COLO668 (cell line): ENCODE measurements at regions not wholly inside any gene's neighbourhood (a gene's known extent, or its start where the extent isn't known, plus 50 kb on each side); places are given as distances from the start of the nearest gene placed in this dataset.
"Not testable (repeated sequence)": the region's sequence is repeated elsewhere in the genome, so short reads cannot be mapped to it uniquely, and the experiment has no call there.

Source experiments
- DNase-seq: peaks from one replicate; lab custom pipeline; 2025; ENCODE audit not compliant: unreplicated experiment; lab: John Stamatoyannopoulos, UW

GRCh38 chr16:87012954-87013938 lies 303.9 kb downstream of the C16orf95 start:
- no peak for DNase-seq

- no peak for DNase-seq
These were observed 303.1 kb downstream of the C16orf95 start for GRCh38 chr16:87014112-87014511.

GRCh38 chr16:87015021-87015420 lies 302.2 kb downstream of the C16orf95 start:
- no peak for DNase-seq

GRCh38 chr16:87016046-87017035 lies 300.9 kb downstream of the C16orf95 start:
- DNase-seq = no peak

- DNase-seq = peak; percentile 30
These were observed 299.7 kb downstream of the C16orf95 start for GRCh38 chr16:87017371-87018012.

GRCh38 chr16:87025676-87026075 lies 291.5 kb downstream of the C16orf95 start:
- DNase-seq = no peak

- DNase-seq = no peak
These were observed 290.1 kb downstream of the C16orf95 start for GRCh38 chr16:87027056-87027616.

- no peak for DNase-seq
These were observed 288.5 kb downstream of the C16orf95 start for GRCh38 chr16:87028481-87029320.

GRCh38 chr16:87032554-87032953 lies 284.6 kb downstream of the C16orf95 start:
- no peak for DNase-seq

GRCh38 chr16:87033021-87033471 lies 284.1 kb downstream of the C16orf95 start:
- no peak for DNase-seq

GRCh38 chr16:87033541-87034300 lies 283.5 kb downstream of the C16orf95 start:
- no peak for DNase-seq

- no peak for DNase-seq
These were observed 282.9 kb downstream of the C16orf95 start for GRCh38 chr16:87034317-87034716.

GRCh38 chr16:87035053-87035452 lies 282.1 kb downstream of the C16orf95 start:
- DNase-seq = no peak

- DNase-seq = no peak
These were observed 280.2 kb downstream of the C16orf95 start for GRCh38 chr16:87037012-87037411.

GRCh38 chr16:87038528-87038927 lies 278.7 kb downstream of the C16orf95 start:
- not testable (repeated sequence) for DNase-seq

- DNase-seq = no peak
These were observed 276.7 kb downstream of the C16orf95 start for GRCh38 chr16:87040169-87041117.

- no peak for DNase-seq
These were observed 275.9 kb downstream of the C16orf95 start for GRCh38 chr16:87041286-87041685.
